ENCODE measurements at regions not wholly inside any gene's neighbourhood (a gene's known extent, or its start where the extent isn't known, plus 50 kb on each side); places are given as distances from the start of the nearest gene placed in this dataset.

DNA sequence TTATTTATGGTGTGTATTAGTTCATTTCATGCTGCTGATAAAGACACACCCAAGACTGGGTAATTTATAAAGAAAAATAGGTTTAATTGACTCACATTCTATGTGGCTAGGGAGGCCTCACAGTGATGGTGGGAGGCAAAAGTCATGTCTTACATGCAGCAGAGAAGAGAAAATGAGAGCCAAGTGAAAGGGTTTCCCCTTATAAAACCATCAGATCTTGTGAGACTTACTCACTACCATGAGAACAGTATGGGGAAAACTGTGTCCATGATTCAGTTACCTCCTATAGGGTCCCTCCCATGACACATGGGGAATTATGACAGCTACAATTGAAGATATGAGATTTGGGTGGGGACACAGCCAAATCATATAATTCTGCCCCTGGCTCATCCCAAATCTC, 150.0 kb upstream of the AHI1 start:
- Histone ChIP-seq H3K36me3 (no peaks in the 10 kb centered on the region), H3K4me1 (no peaks in the 10 kb centered on the region), H3K27ac (no peak overlapping the region), H3K4me3 (no peak overlapping the region), H3K27me3 (no peaks in the 10 kb centered on the region), H3K9me3 (no peaks in the 10 kb centered on the region)
- TF ChIP-seq CTCF (IDR thresholded peaks at IDR 0.05) = no peak
- no peak for TF ChIP-seq POLR2A (IDR thresholded peaks at IDR 0.05)
- DNase-seq = no peak
- intact Hi-C loops (cut with DNase I; ENCODE audit: low total_unique reads) = no loop called here

DNA sequence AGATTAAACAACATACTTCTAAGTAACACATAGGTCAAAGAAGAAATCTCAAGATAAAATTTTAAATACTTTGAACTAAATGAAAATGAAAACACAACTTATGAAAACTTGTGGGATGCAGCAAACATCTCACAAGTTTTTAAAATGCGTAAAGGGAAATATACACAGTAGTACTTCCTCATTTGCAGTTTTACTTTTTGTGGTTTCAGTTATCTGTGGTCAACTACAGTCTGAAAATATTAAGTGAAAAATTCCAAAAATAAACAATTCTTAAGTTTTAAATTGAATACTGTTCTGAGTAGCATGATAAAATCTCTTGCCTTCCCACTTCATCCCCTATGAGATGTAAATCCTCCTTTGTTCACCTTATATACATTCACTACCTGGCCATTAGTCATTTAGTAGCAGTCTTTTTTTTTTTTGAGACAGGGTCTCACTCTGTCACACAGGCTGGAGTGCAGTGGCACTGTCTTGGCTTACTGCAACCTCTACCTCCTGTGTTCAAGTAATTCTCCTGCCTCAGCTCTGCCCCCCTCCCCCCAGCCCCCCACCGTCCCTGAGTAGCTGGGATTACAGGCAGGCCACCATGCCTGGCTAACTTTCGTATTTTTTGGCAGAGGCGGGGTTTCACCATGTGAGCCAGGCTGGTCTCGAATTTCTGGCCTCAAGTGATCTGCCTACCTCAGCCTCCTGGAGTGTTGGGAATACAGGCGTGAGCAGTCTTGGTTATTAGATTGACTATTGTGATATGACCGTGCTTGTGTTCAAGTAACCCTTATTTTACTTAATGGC, 154.6 kb upstream of the AHI1 start:
- intact Hi-C loops (cut with DNase I; ENCODE audit: low total_unique reads) = no loop called here
- no peak overlapping the region for H3K4me3 ChIP-seq
- no peaks in the 10 kb centered on the region for H3K9me3 ChIP-seq
- H3K4me1 ChIP-seq = no peaks in the 10 kb centered on the region
- no peaks in the 10 kb centered on the region for H3K27me3 ChIP-seq
- no peaks in the 10 kb centered on the region for H3K36me3 ChIP-seq
- DNase-seq = no peak
- H3K27ac ChIP-seq = no peak overlapping the region
- TF ChIP-seq CTCF (IDR thresholded peaks at IDR 0.05) = no peak
- no peak for TF ChIP-seq POLR2A (IDR thresholded peaks at IDR 0.05)

GRCh38 chr6:135655055-135655454, 157.5 kb upstream of the AHI1 start:
- TF ChIP-seq CTCF (IDR thresholded peaks at IDR 0.05) = no peak
- no peak for TF ChIP-seq POLR2A (IDR thresholded peaks at IDR 0.05)
- H3K27me3 ChIP-seq = no peaks in the 10 kb centered on the region
- H3K4me1 ChIP-seq = no peaks in the 10 kb centered on the region
- no peak overlapping the region for H3K4me3 ChIP-seq
- intact Hi-C loops (cut with DNase I; ENCODE audit: low total_unique reads) = no loop called here
- no peaks in the 10 kb centered on the region for H3K36me3 ChIP-seq
- DNase-seq = no peak
- no peaks in the 10 kb centered on the region for H3K9me3 ChIP-seq
- no peak overlapping the region for H3K27ac ChIP-seq

GRCh38 chr6:135657207-135657606, 159.7 kb upstream of the AHI1 start:
- DNase-seq = no peak
- no peaks in the 10 kb centered on the region for H3K9me3 ChIP-seq
- no peaks in the 10 kb centered on the region for H3K27me3 ChIP-seq
- no peak overlapping the region for H3K4me3 ChIP-seq
- no peaks in the 10 kb centered on the region for H3K36me3 ChIP-seq
- TF ChIP-seq POLR2A (IDR thresholded peaks at IDR 0.05) = no peak
- intact Hi-C loops (cut with DNase I; ENCODE audit: low total_unique reads) = no loop called here
- no peaks in the 10 kb centered on the region for H3K4me1 ChIP-seq
- H3K27ac ChIP-seq = no peak overlapping the region

- no peak for TF ChIP-seq POLR2A (IDR thresholded peaks at IDR 0.05)
- TF ChIP-seq CTCF (IDR thresholded peaks at IDR 0.05) = no peak
- Histone ChIP-seq H3K27me3 (no peaks in the 10 kb centered on the region), H3K27ac (no peak overlapping the region), H3K9me3 (no peaks in the 10 kb centered on the region), H3K36me3 (no peaks in the 10 kb centered on the region), H3K4me3 (no peak overlapping the region), H3K4me1 (no peaks in the 10 kb centered on the region)
- intact Hi-C loops (cut with DNase I; ENCODE audit: low total_unique reads) = no loop called here
- DNase-seq = no peak
Measured at GRCh38 chr6:135658481-135658880, 160.9 kb upstream of the AHI1 start.
